Stimulated activated CD4-positive, alpha-beta T cell treated with anti-CD3 and anti-CD28 coated beads, Interleukin-2, amount 100 ng/mL, for 24 hours (primary cell): ENCODE measurements at regions not wholly inside any gene's neighbourhood (a gene's known extent, or its start where the extent isn't known, plus 50 kb on each side); places are given as distances from the start of the nearest gene placed in this dataset.

ENCODE experiments used
- DNase-seq, 2 donors: peaks; one replicate each; pipeline ENCODE4 v3.0.0-alpha.2; 2020

GRCh38 chr2:12330916-12331315, 385.8 kb upstream of the TRIB2 start:
- no peak for DNase-seq

DNA sequence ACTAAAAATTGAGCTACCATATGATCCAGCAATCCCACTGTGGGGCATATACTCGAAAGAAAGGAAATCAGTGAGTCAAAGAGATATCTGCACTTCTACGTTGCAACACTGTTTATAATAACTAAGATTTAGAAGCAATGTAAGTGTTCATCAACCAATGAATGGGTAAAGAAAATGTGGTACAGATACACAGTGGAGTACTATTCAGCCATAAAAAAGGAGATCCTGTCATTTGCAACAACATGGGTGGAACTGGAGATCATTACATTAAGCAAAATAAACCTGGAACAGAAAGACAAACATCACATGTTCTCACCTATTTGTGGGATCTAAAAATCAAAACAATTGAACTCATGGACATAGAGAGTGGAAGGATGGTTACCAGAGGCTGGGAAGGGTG, 385.0 kb upstream of the TRIB2 start:
- no peak for DNase-seq

DNA sequence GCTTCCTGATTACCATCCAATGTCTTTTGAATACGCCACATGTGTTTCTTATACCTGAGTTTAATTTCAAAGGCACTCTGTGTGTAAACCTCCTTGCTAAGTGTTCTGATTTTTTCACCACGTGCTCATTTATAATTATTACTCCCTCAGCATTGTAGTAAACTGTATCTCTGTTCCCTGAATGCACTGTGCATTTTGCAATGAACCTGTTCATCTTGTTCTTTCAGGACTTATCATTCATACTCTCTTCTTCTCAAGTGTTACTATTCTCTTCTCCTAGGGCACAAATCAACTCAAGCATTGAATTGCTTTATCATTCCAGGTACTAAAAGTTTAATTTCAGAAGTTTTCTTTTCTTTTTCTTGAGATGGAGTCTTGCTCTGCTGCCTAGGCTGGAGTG, 383.4 kb upstream of the TRIB2 start:
- DNase-seq = no peak

DNA sequence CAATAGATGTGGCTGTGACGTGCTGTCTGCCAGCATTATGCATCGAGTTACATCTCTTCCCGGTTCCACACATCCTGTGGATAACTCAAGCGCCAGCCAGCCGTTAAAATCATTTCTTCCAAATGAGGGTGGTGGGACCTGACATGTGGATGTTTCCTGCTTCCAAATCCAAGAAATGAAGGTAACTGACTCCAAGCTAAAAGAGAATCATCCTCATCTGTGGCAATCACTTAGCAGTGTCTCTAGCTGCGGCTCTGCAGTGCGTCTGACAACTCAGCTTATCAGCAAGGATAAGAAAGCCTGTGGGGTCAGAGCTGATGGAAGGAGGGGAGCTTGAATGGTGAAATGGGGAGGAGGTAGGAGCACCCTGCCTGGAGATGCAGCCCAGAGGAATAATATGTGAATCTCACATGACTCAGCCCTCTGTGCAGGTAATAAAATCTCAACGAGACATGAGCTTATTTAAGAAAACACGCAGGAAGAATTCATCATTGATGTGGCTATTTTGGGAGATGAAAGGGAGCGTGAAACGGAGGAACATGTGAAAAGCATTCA, 382.2 kb upstream of the TRIB2 start:
- DNase-seq = no peak

DNA sequence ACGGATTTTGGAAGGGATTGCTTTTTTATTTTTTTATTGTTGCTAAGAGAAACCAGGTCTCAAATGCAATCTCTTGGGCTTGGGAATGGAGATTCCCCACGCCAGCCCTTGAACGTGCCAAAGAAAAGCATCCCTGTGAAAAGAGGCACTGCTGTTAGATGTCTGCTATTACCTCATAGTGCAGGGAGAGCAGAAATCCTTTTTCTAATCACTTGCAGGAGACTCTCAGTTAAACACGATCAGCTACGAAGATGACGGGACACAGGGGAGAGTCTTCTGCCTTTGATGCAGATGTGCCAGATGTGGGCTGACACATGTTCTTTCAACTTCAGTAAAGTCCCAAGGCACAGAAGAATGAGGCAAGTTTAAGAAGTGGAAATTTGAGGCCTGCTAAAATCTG, 381.6 kb upstream of the TRIB2 start:
- no peak for DNase-seq

GRCh38 chr2:12335995-12336394, 380.7 kb upstream of the TRIB2 start:
- DNase-seq = no peak

DNA sequence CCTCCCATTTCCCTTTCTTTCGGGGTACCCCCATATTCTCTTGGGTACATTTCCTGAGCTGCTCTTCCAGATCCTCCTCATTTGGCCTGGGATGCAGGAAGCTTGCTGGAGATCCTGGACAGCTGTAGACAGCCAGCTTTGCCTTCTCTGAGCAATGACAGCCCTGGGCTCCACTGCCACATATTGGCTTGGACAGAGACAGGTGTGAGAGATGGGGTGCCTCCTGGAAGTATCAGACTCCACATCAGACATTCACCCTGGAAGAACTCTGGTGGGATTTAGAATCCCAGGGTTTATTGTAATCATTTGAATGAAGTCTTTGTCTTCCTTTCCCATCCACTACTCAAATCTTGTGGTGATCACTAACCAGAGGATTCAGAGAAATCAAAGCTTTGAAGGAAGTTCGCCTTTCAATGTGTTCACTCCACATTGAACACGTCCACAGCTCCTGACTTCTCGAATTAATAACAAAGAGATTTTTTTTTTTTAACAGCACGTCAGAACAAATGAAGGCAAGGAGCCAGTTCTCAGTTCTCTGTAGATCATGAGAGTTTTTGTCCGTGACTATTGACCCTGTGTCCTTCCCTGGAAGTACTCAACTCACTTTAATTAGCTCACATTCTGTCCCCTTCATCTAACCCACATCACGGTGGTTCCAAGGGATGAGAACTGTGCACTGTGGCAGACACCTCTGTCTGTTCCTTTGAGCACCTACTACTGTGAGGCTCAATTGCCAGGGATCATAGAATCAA, 377.6 kb upstream of the TRIB2 start:
- no peak for DNase-seq

- no peak for DNase-seq
Observed at GRCh38 chr2:12340164-12340563, 376.6 kb upstream of the TRIB2 start.

GRCh38 chr2:12341215-12341614, 375.5 kb upstream of the TRIB2 start:
- DNase-seq = no peak

GRCh38 chr2:12341920-12342319, 374.8 kb upstream of the TRIB2 start:
- no peak for DNase-seq

DNA sequence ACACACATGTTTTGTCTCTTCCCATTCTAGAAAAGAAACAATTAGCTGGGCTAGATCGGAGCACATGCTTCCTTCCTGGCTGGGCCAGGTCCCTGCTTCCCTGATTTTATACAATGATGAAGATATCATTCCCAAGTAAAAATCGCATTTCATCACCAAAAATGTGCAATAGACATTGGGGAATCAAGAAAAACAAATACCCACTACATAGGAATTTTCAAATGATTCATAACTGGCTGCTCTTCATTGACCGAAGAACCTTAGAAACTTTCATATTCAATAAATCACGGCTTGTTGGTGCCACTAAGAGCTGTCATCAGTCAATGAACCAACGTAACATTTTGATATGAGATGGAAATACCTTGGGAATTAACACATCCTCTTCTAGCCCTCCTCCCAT, 373.6 kb upstream of the TRIB2 start:
- no peak for DNase-seq

- DNase-seq = no peak
Observed at GRCh38 chr2:12347066-12347493, 369.7 kb upstream of the TRIB2 start.

GRCh38 chr2:12348216-12348615, 368.5 kb upstream of the TRIB2 start:
- DNase-seq = no peak

GRCh38 chr2:12350821-12351220, 365.9 kb upstream of the TRIB2 start:
- no peak for DNase-seq

DNA sequence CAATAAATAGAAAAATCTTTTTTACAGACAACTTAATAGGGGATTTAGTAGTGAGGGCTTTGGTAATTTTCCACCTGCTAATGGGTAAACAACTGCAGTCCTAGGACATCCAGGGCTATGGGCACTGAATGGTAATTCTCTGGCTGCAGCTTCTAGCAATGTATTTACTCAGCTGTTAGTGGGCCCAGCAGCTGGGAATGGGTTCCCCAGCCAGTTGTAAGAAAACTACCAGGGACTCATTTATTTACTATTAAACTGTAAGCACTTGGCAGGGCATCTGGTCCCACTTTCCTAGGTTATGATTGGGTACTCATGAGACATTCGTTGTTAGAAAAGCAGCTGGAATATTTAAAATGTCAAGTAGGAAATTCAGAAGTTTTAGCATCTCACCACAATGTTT, 363.8 kb upstream of the TRIB2 start:
- no peak for DNase-seq

- no peak for DNase-seq
Observed at GRCh38 chr2:12361506-12361905, 355.2 kb upstream of the TRIB2 start.

DNA sequence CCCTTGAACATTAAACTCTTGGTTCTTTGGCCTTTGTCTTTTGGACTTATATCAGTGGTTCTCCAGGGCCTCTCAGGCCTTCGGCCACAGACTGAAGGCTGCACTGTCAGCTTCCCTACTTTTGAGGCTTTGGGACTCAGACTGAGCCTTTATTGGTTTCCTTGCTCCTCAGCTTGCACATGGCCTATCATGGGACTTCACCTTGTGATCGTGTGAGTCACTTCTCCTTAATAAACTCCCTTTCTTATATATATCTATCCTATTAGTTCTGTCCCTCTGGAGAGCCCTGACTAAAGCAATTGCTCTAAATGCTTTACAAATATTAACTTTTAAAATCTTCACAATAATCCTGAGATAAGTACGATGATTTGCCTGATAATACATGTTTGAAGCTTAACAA, 353.6 kb upstream of the TRIB2 start:
- no peak for DNase-seq

DNA sequence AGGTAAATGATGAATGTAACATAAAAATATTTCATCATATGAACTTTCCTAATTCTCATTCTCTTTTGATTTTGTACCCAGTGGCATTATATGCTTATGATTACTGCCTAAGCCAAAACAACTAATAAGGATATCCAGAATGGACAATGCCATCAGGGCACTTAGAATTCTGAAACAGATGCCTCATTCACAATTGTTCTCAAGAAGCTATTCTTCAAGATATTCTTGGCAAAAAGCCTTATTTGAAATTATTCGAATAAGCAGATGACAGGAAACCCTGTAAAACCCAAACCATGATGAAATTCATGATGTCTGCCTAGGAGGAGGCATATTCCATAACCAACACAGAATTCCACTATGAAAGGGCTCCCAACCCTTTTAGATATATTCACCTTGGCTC, 353.2 kb upstream of the TRIB2 start:
- no peak for DNase-seq

DNA sequence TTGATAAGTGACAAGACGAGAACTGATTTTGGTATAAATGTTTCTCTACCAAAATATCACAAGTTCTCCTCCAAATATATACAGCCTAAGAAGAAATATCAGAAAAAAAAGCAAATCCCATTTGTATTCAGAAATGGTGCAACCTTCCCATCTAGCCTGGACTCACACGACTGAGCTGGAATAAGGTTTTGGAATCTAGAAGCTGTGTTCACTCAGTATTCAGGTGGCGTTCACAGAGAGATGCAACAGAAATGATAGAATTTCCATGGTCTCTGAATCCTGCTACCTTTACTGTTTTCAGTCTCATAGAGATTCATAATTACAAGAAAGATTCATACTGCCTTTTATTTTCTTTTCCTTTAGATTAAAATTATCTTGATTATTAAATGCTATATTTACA, 347.2 kb upstream of the TRIB2 start:
- no peak for DNase-seq

DNA sequence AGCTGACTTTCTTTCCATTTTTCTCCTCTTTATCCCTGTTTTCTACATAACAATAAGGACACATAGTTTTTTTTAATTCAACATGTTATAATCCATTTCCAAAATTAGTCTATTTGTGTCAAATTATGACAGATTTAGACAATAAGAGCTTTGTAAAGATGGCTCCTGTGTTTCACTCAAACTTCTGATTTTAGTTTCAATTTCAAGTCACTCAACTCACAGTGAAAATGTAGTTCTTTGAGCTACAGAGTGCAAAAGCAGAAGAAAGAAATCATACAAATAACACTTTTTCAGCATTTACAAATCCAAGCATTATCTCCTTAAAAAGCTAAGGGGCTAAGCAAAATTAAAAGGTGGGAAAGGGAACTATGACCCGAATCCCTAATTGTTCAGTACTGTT, 340.7 kb upstream of the TRIB2 start:
- no peak for DNase-seq

- no peak for DNase-seq
Observed at GRCh38 chr2:12379143-12379542, 337.6 kb upstream of the TRIB2 start.

- no peak for DNase-seq
Observed at GRCh38 chr2:12381543-12382325, 335.0 kb upstream of the TRIB2 start.

DNA sequence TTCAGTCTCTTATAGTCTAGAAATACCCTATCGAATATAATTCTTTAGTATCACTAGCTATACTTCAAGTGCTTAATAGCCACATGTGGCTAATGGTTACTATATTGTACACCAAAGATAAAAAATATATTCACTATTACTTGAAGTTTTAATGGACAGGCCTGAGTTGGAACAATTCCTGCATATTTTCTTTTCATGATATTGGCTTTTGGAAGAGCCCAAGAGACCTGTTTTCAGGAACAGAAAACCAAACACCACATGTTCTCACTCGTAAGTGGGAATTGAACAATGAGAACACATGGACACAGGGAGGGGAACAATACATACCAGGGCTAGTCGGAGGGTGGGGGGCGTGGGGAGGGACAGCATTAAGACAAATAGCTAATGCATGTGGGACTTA, 334.4 kb upstream of the TRIB2 start:
- DNase-seq = no peak

DNA sequence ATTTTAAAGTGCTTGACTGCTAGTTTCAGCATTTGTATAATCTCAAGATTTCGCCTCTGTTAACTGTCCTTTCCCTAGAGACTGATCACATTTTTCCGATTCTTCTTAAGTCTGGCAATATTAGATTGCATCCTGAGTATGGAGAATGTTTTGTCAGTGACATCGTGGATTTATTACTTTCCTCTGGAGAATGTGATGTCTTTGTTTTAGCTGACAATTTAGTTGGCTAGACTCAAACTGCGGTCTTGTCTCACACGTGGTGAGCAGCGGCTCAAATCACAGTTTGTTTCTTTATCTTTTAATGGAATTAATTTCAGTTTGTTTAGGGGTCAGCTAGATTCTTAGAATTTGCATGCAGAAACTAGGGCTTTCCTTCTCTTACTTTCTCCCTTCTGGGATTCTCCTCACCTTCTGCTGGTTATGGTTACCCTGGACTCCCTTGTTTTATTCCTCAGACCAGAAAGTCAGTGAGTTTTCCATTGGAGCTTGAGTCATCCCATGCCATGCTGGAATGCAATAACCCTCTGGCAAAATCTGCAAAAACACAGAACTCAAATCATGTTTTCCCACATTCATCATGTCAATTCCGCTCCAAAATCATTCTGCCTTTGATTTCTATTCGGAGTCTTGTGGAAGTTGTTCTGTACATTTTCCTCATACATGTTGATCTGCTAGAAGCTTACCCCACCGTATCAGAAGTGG, 327.2 kb upstream of the TRIB2 start:
- no peak for DNase-seq
